GM21381 (cell line): ENCODE measurements at regions not wholly inside any gene's neighbourhood (a gene's known extent, or its start where the extent isn't known, plus 50 kb on each side); places are given as distances from the start of the nearest gene placed in this dataset.

Experiments used
- ATAC-seq: cut with Tn5 transposase; IDR thresholded peaks from one replicate; pipeline ENCODE4 v1.9.1; 2021; ENCODE audit warnings: mild to moderate bottlenecking, moderate library complexity; ENCODE audit not compliant: unreplicated experiment

DNA sequence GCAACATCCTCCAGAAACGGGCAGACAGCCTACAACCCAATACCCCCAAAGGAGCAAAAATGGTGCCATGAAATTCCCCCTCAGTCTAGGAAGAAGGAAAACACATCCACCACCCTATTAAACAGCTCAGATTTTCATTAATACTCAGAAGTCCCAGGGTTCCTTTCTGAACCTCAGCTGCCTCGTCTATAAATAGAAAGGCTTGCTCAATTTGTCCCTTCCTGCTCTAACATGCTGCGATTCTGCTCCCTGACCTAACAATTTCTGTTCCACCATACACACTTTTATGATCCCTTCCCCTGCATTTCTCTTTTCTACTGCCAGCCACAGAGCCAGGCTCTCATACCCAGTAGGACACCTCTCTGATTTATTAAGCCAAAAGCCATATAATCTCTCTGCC, 68.1 kb downstream of the MTERF1 start:
- no peak for ATAC-seq

DNA sequence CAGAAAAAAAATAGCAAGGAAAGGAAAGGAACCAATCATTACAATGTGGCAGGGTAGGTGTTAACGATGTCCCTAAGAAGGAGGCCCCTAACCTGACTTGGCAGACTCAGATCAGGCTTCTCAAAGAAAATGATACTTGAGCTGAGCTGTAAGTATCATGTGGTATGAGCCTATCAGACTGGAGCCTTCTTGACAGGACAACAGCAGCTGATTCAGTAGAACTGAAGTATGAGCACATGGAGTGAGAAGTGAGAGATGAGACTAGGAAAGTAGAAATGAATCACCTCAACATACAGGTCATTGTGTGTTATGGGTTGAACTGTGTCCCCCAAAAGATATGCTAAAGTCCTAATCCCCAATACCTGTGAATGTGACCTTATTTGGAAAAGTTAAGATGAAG, 66.3 kb downstream of the MTERF1 start:
- ATAC-seq = peak; percentile 62
